NCI-H82 (cell line): ENCODE measurements at regions not wholly inside any gene's neighbourhood (a gene's known extent, or its start where the extent isn't known, plus 50 kb on each side); places are given as distances from the start of the nearest gene placed in this dataset.
A peak's percentile ranks its signal among the peaks of the same experiment; 100 is the strongest.
"Not testable (repeated sequence)": the region's sequence is repeated elsewhere in the genome, so short reads cannot be mapped to it uniquely, and the experiment has no call there.

Source experiments
- DNase-seq: peaks from one replicate; lab custom pipeline; 2025; lab: John Stamatoyannopoulos, UW

- DNase-seq: no peak
Measured at GRCh38 chr12:31820832-31821231, 92.0 kb upstream of the AMN1 start.

- DNase-seq: no peak
Measured at GRCh38 chr12:31819427-31819826, 90.6 kb upstream of the AMN1 start.

GRCh38 chr12:31818623-31819268, 89.9 kb upstream of the AMN1 start:
- DNase-seq: no peak

GRCh38 chr12:31817120-31817519, 88.3 kb upstream of the AMN1 start:
- no peak for DNase-seq

GRCh38 chr12:31815096-31815495, 86.3 kb upstream of the AMN1 start:
- no peak for DNase-seq

- no peak for DNase-seq
Measured at GRCh38 chr12:31813305-31813704, 84.5 kb upstream of the AMN1 start.

- DNase-seq: no peak
Measured at GRCh38 chr12:31807773-31808097, 78.9 kb upstream of the AMN1 start.

GRCh38 chr12:31807081-31807772, 78.4 kb upstream of the AMN1 start:
- DNase-seq: not testable (repeated sequence)

GRCh38 chr12:31805681-31806080, 76.9 kb upstream of the AMN1 start:
- not testable (repeated sequence) for DNase-seq

GRCh38 chr12:31804707-31805106, 75.9 kb upstream of the AMN1 start:
- DNase-seq: not testable (repeated sequence)

- DNase-seq: no peak
Measured at GRCh38 chr12:31804185-31804504, 75.3 kb upstream of the AMN1 start.

- DNase-seq: no peak
Measured at GRCh38 chr12:31803306-31804184, 74.7 kb upstream of the AMN1 start.

GRCh38 chr12:31801872-31802271, 73.1 kb upstream of the AMN1 start:
- DNase-seq: no peak

- DNase-seq: no peak
Measured at GRCh38 chr12:31797230-31797872, 68.5 kb upstream of the AMN1 start.

- no peak for DNase-seq
Measured at GRCh38 chr12:31796270-31796951, 67.6 kb upstream of the AMN1 start.

- DNase-seq: no peak
Measured at GRCh38 chr12:31794745-31795144, 65.9 kb upstream of the AMN1 start.

GRCh38 chr12:31791265-31791664, 62.4 kb upstream of the AMN1 start:
- not testable (repeated sequence) for DNase-seq

GRCh38 chr12:31790759-31791158, 61.9 kb upstream of the AMN1 start:
- DNase-seq: no peak

GRCh38 chr12:31785318-31785717, 56.5 kb upstream of the AMN1 start:
- no peak for DNase-seq

- peak; percentile 85 for DNase-seq
Measured at GRCh38 chr12:31783996-31784645, 55.3 kb upstream of the AMN1 start.

- DNase-seq: no peak
Measured at GRCh38 chr12:31783556-31783955, 54.7 kb upstream of the AMN1 start.
